Stomach (tissue), 8 donors: ENCODE measurements at regions not wholly inside any gene's neighbourhood (a gene's known extent, or its start where the extent isn't known, plus 50 kb on each side); places are given as distances from the start of the nearest gene placed in this dataset.

ENCODE experiments used
- DNase-seq, 2 donors: peaks; one replicate each; pipeline versions ENCODE4 v3.0.0 to v3.0.0-alpha.2; 2013 to 2019
- H3K27ac ChIP-seq, 5 donors: fragments of 200-600 bp in 4 of 5; sonication (generic) in 4 of 5; one replicate each; pipeline ENCODE4 v1.5.1; 2013 to 2019; ENCODE audit warnings: mild to moderate bottlenecking in 1 of 5, moderate library complexity in 1 of 5
- H3K27me3 ChIP-seq, 3 donors: fragments of 200-600 bp; sonication (generic); one replicate each; pipeline ENCODE4 v1.5.1; 2017 to 2019; ENCODE audit warnings: mixed run types in 1 of 3
- H3K36me3 ChIP-seq, 4 donors: fragments of 200-600 bp; sonication (generic); 1 replicate in 3 of 4; 2 replicates in 1 of 4; pipeline ENCODE4 v1.5.1; 2016 to 2019
- H3K4me1 ChIP-seq, 4 donors: fragments of 200-600 bp; sonication (generic); one replicate each; pipeline ENCODE4 v1.5.1; 2016 to 2019
- H3K4me3 ChIP-seq, 4 donors: fragments of 200-600 bp; sonication (generic) in 3 of 4; one replicate each; pipeline ENCODE4 v1.5.1; 2016 to 2019; ENCODE audit warnings: mild to moderate bottlenecking in 1 of 4
- H3K9me3 ChIP-seq, 4 donors: fragments of 200-600 bp; sonication (generic); one replicate each; pipeline ENCODE4 v1.5.1; 2016 to 2019
- EP300 ChIP-seq: sonication (generic); formaldehyde crosslinking; IDR thresholded peaks from one replicate; pipeline ENCODE4 v1.6.1; 2017; ENCODE audit warnings: antibody characterized with exemption
- POLR2A ChIP-seq, 4 donors: fragments of 450-650 bp; IDR thresholded peaks; one replicate each; pipeline ENCODE4 v1.6.1; 2016; ENCODE audit warnings: antibody characterized with exemption in 4 of 4, control low read depth in 2 of 4, mild to moderate bottlenecking in 1 of 4, moderate library complexity in 1 of 4
- POLR2AphosphoS5 ChIP-seq, 3 donors: sonication (generic); formaldehyde crosslinking; IDR thresholded peaks; one replicate each; pipeline ENCODE4 v1.6.1; 2016; ENCODE audit warnings: antibody characterized with exemption in 3 of 3
- WGBS, 5 donors: extraction: QIAGEN DNeasy Blood & Tissue Kit in 3 of 5; methylation state at CpG; one replicate each; pipeline versions ENCODE4 v1.1.5 to v1.1.7; 2013 to 2018; 5-methylcytosine and 5-hydroxymethylcytosine counted together
- intact Hi-C: fragments of 100-400 bp; cut with DNase I; formaldehyde crosslinking; loops from one replicate; pipeline ENCODE4 v1.15.1; 2023; ENCODE audit warnings: low total_unique reads
- TF ChIP-seq, protein P1 (sequence below), 7 experiments: fragments of 450-650 bp in 4 of 7; fragments of 200-600 bp in 3 of 7; sonication (generic) in 3 of 7; IDR thresholded peaks; one replicate each; pipeline ENCODE4 v1.5.1; 2016 to 2019; ENCODE audit warnings: antibody characterized with exemption in 7 of 7, control low read depth in 2 of 7, mild to moderate bottlenecking in 1 of 7
- donor health status: healthy with polysubstance abuse.
- donor health status: Bipolar disorder and iron deficiency.
- donor health status: healthy.

GRCh38 chr15:96410175-96411055 is 79.9 kb downstream of the NR2F2 start:
- Histone ChIP-seq H3K27me3 (peaks cover 0 to 72% (median 50%) of the 10 kb centered on the region in 3 donors), H3K27ac (peak overlapping the region in 2 of 5 donors; percentile 2 to 71), H3K9me3 (no peaks in the 10 kb centered on the region), H3K36me3 (no peaks in the 10 kb centered on the region), H3K4me1 (peaks cover 8 to 29% (median 20%) of the 10 kb centered on the region in 4 donors), H3K4me3 (peak overlapping the region; percentile 49 to 52 (median 50))
- intact Hi-C loops = no loop called here
- TF ChIP-seq EP300 (no peak), POLR2AphosphoS5 (IDR thresholded peaks at IDR 0.05) (no peak), POLR2A (IDR thresholded peaks at IDR 0.05) (no peak)
- TF ChIP-seq, protein P1, sequence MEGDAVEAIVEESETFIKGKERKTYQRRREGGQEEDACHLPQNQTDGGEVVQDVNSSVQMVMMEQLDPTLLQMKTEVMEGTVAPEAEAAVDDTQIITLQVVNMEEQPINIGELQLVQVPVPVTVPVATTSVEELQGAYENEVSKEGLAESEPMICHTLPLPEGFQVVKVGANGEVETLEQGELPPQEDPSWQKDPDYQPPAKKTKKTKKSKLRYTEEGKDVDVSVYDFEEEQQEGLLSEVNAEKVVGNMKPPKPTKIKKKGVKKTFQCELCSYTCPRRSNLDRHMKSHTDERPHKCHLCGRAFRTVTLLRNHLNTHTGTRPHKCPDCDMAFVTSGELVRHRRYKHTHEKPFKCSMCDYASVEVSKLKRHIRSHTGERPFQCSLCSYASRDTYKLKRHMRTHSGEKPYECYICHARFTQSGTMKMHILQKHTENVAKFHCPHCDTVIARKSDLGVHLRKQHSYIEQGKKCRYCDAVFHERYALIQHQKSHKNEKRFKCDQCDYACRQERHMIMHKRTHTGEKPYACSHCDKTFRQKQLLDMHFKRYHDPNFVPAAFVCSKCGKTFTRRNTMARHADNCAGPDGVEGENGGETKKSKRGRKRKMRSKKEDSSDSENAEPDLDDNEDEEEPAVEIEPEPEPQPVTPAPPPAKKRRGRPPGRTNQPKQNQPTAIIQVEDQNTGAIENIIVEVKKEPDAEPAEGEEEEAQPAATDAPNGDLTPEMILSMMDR (IDR thresholded peaks at IDR 0.05) = no peak
- WGBS, 5 donors = 34 to 40% (median 39%) methylated on average over 16 of the region's 16 CpGs
- DNase-seq = peak in 1 of 2 donors; percentile 44

DNA sequence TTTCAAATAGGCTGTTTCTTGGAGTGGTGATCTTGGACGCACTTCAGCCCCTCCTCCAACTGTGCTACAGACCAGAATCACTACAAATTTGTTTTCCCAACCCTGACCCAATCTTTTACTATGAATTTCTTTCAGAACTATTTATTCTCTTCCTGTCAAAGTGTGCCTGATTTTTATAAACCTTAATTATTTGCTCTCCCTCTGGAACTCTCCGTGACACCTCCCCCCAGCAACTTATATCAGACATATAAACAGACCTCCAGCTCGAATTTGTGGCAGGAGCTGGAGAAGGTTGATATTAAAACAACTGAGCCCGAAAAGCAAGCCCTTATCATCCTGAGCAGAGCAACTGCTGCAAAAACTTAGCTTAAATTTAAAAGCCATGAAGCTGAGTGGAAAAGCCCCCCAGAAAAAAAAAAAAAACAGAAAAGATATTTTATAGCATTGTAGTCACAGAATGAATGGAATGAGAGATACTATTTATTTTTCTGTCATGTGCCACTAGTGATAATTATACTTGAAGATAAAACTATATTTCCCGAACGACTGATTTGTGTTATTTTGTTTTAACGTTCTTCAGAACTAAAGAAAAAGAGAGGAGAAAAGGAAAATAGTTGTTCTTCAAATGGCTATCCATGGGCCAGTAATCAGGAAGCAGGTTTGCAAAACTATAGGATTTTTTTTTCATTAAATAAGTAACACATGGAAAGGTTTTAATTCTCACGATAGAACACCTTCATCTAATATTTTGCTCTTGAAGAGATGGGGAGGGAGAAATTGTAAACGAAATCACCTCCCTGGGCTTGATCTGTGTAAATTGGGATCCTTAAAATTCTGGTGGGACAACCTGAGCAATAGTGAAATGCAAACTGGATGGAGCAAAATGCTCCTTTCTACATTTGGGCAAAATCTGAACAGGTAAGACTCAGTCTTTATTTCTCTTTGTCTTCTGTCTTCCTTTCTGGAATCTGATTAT is 80.8 kb downstream of the NR2F2 start:
- intact Hi-C loops = no loop called here

GRCh38 chr15:96412045-96412905 is 81.8 kb downstream of the NR2F2 start:
- 58 to 78% (median 66%) methylated on average over 6 of the region's 6 CpGs for WGBS, 5 donors

More for the DNA sequence above, 80.8 kb downstream of the NR2F2 start:
- no peak overlapping the region for H3K27ac ChIP-seq
- H3K4me3 ChIP-seq = no peak overlapping the region
- H3K36me3 ChIP-seq = no peaks in the 10 kb centered on the region
- no peaks in the 10 kb centered on the region for H3K9me3 ChIP-seq
- H3K4me1 ChIP-seq = peaks cover 13 to 36% (median 25%) of the 10 kb centered on the region in 4 donors
- no peak for DNase-seq
- WGBS, 5 donors = 24 to 40% (median 33%) methylated on average over 9 of the region's 9 CpGs
- peaks cover 0 to 82% (median 56%) of the 10 kb centered on the region in 3 donors for H3K27me3 ChIP-seq
- no peak for TF ChIP-seq POLR2A (IDR thresholded peaks at IDR 0.05)
- TF ChIP-seq, protein P1 (IDR thresholded peaks at IDR 0.05) = no peak
- no peak for TF ChIP-seq POLR2AphosphoS5 (IDR thresholded peaks at IDR 0.05)
- TF ChIP-seq EP300 = no peak

More at GRCh38 chr15:96412045-96412905, 81.8 kb downstream of the NR2F2 start:
- TF ChIP-seq, protein P1 (IDR thresholded peaks at IDR 0.05) = no peak
- TF ChIP-seq POLR2AphosphoS5 (IDR thresholded peaks at IDR 0.05) = no peak
- TF ChIP-seq EP300 = no peak
- TF ChIP-seq POLR2A (IDR thresholded peaks at IDR 0.05) = no peak
- DNase-seq = no peak
- Histone ChIP-seq H3K4me1 (peaks cover 21 to 46% (median 32%) of the 10 kb centered on the region in 4 donors), H3K27ac (no peak overlapping the region), H3K4me3 (no peak overlapping the region), H3K27me3 (peaks cover 0 to 91% (median 66%) of the 10 kb centered on the region in 3 donors), H3K36me3 (no peaks in the 10 kb centered on the region), H3K9me3 (no peaks in the 10 kb centered on the region)
- intact Hi-C loops = no loop called here
